MM.1S (cell line): ENCODE measurements at regions not wholly inside any gene's neighbourhood (a gene's known extent, or its start where the extent isn't known, plus 50 kb on each side); places are given as distances from the start of the nearest gene placed in this dataset.

ENCODE experiments used
- CTCF ChIP-seq: fragments of 300-600 bp; sonication (generic); IDR thresholded peaks from 2 replicates; pipeline ENCODE4 v1.5.1; 2016; ENCODE audit warnings: antibody characterized with exemption, low read length, mixed read lengths
- EZH2 ChIP-seq: fragments of 300-600 bp; sonication (generic); optimal IDR thresholded peaks from 2 replicates; pipeline ENCODE3; 2017; ENCODE audit warnings: low read depth, mild to moderate bottlenecking, antibody characterized with exemption, low read length, mixed read lengths
- EZH2phosphoT487 ChIP-seq: fragments of 300-600 bp; sonication (generic); IDR thresholded peaks from 2 replicates; pipeline ENCODE4 v1.6.1; 2018; ENCODE audit warnings: antibody characterized with exemption, low read length

DNA sequence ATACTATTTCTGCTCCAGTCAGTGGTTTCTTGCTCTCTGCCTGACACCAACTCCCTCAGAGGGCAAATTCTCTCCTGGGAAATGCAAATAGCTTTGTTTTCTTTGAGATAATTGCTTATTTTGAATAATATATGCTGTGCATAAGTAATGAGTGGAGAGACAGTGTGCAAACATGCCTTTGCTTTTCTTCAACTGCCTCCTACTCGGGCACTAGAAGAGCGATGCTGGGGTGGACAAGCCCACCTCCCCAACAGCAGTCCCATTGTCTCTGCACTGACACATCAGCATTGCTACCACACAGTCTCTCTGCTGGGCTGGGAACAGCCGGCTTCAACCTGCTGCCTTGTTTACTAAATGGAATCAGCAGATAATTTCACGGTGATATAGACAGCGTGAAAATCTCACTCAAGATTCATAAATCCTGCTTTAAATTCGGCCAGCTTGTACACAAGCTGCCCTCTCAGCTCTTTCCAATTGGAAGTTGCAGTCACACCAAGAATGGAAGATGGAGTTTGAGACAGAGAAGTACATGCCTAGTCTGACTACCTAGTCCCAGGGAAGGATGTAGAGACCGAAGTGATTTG is 694.5 kb downstream of the TDRD15 start:
- no peak for TF ChIP-seq CTCF
- no peak for TF ChIP-seq EZH2
- no peak for TF ChIP-seq EZH2phosphoT487
